T-helper 1 cell treated with Interleukin-12 subunit alpha and Interleukin-12 subunit beta and Interleukin-4 antibody, amounts not matched to agents 30 μg/mL and 1 μg/mL, for 36 hours (primary cell): ENCODE measurements at regions not wholly inside any gene's neighbourhood (a gene's known extent, or its start where the extent isn't known, plus 50 kb on each side); places are given as distances from the start of the nearest gene placed in this dataset.
A peak's percentile ranks its signal among the peaks of the same experiment; 100 is the strongest.

ENCODE experiments used
- H3K27ac Mint-ChIP-seq: one replicate; pipeline ENCODE4 v1.8.0; 2021; ENCODE audit warnings: mild to moderate bottlenecking, mixed read lengths
- H3K27me3 Mint-ChIP-seq: one replicate; pipeline ENCODE4 v1.8.0; 2021; ENCODE audit warnings: low read depth, mixed read lengths
- H3K36me3 Mint-ChIP-seq: one replicate; pipeline ENCODE4 v1.8.0; 2021; ENCODE audit warnings: low read depth, mixed read lengths
- H3K4me1 Mint-ChIP-seq: one replicate; pipeline ENCODE4 v1.8.0; 2021; ENCODE audit warnings: low read depth, mixed read lengths
- H3K4me3 Mint-ChIP-seq: one replicate; pipeline ENCODE4 v1.8.0; 2021; ENCODE audit warnings: mild to moderate bottlenecking, moderate library complexity, mixed read lengths
- H3K9me3 Mint-ChIP-seq: one replicate; pipeline ENCODE4 v1.8.0; 2021; ENCODE audit warnings: mixed read lengths

- peaks cover 11% of the 10 kb centered on the region for H3K36me3 Mint-ChIP-seq
- H3K4me3 Mint-ChIP-seq = no peak overlapping the region
- H3K27me3 Mint-ChIP-seq = peaks cover 27% of the 10 kb centered on the region
- H3K9me3 Mint-ChIP-seq = peaks cover 25% of the 10 kb centered on the region
- H3K4me1 Mint-ChIP-seq = peaks cover 14% of the 10 kb centered on the region
- H3K27ac Mint-ChIP-seq = no peak overlapping the region
These were observed 89.6 kb downstream of the FOXL3 start for GRCh38 chr7:379456-380138.

GRCh38 chr7:380139-380485 lies 90.1 kb downstream of the FOXL3 start:
- Mint-ChIP-seq H3K36me3 (peaks cover 11% of the 10 kb centered on the region), H3K9me3 (peaks cover 26% of the 10 kb centered on the region), H3K4me1 (peaks cover 14% of the 10 kb centered on the region), H3K27me3 (peaks cover 28% of the 10 kb centered on the region), H3K4me3 (no peak overlapping the region), H3K27ac (no peak overlapping the region)

DNA sequence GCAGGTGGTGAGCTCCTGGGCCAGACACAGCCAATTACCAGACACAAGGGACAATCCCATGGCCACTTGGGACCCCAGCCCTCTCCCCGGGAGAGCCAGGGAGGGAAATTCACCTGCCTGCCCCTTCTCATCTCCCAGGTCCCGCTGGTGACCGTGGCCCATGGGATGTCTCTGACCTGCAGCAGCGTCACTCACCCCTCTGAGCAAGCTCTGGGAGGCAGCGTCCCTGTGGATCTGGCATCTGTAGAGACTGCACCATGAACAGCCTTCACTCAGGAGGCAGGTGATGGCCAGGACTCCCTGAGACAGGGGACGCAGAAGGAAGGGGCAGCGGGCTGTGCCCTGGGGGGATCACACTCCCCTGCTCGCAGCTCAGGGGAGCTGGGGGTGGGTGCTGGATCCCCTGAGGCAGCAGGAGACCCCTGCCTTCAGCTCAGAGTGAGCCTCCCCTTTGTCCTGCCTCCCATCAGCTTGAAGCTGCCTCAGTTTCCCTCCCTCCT lies 90.8 kb downstream of the FOXL3 start:
- no peak overlapping the region for H3K27ac Mint-ChIP-seq
- H3K36me3 Mint-ChIP-seq = peaks cover 11% of the 10 kb centered on the region
- H3K4me3 Mint-ChIP-seq = no peak overlapping the region
- H3K27me3 Mint-ChIP-seq = peaks cover 28% of the 10 kb centered on the region
- peaks cover 14% of the 10 kb centered on the region for H3K4me1 Mint-ChIP-seq
- H3K9me3 Mint-ChIP-seq = peaks cover 32% of the 10 kb centered on the region

DNA sequence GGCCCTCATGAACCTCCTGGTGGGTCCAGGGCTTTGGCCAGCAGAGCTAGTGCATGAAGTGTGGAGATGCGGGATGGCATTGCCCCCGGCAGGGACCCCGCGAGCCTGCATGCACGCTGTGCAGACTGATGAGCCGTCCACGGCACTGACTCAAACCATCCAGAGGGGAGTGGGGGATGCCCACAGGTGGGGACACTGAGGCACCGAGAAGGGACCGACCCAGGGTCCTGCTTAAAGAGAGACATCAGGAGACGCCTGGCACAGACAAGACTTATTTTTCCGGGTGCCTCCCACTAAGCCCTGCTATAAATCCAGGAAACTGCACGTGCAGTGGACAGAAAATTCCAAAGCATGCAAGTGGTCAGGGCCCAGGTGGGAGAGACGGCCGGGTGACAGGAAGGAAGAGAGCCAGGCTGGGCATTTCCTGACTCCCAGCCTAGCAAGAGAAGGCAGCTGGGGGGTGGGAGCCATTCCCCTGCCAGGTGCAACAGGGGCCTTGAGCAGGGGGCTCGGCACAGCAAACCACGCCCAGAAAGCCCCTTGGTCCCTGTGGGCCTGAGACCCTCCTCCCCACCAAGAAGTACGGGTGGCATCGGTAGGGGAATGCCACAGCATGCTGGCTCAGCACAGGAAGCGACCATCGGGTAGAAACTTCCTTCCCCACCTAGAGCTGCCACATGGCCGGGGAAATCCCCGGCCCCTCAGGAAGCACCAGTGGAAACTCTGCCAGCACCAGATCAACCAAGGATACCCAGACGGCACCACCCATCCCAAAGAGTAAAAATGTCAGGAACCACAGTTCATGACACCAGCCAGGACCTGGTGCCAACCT lies 91.5 kb downstream of the FOXL3 start:
- H3K4me1 Mint-ChIP-seq = peaks cover 14% of the 10 kb centered on the region
- peak overlapping the region; percentile 60 for H3K27ac Mint-ChIP-seq
- peak overlapping the region; percentile 3 for H3K4me3 Mint-ChIP-seq
- peaks cover 33% of the 10 kb centered on the region for H3K9me3 Mint-ChIP-seq
- peaks cover 28% of the 10 kb centered on the region for H3K27me3 Mint-ChIP-seq
- peaks cover 11% of the 10 kb centered on the region for H3K36me3 Mint-ChIP-seq

DNA sequence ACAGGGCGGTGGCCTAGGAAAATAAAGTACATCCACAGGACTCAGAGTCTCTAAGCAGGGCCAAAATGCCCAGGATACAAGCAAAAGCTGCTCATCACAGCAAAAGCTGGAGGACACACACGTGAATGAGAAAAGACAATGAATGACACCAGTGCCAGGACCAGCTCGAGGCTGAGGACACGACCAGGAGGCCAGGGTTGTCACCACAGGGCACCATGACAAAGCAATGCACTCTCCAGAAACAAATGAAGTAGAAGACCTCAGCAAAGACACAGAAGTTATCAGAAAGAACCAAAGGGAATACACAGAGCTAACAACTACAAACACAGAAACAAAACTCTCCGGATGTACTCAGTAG lies 92.1 kb downstream of the FOXL3 start:
- Mint-ChIP-seq H3K36me3 (peaks cover 11% of the 10 kb centered on the region), H3K9me3 (peaks cover 33% of the 10 kb centered on the region), H3K4me1 (peaks cover 14% of the 10 kb centered on the region), H3K27ac (peak overlapping the region; percentile 60), H3K27me3 (peaks cover 28% of the 10 kb centered on the region), H3K4me3 (peak overlapping the region; percentile 3)

- Mint-ChIP-seq H3K9me3 (peaks cover 33% of the 10 kb centered on the region), H3K36me3 (peaks cover 11% of the 10 kb centered on the region), H3K27me3 (peaks cover 28% of the 10 kb centered on the region), H3K4me1 (peaks cover 8% of the 10 kb centered on the region), H3K27ac (no peak overlapping the region), H3K4me3 (no peak overlapping the region)
These were observed 96.4 kb downstream of the FOXL3 start for GRCh38 chr7:386385-386784.

DNA sequence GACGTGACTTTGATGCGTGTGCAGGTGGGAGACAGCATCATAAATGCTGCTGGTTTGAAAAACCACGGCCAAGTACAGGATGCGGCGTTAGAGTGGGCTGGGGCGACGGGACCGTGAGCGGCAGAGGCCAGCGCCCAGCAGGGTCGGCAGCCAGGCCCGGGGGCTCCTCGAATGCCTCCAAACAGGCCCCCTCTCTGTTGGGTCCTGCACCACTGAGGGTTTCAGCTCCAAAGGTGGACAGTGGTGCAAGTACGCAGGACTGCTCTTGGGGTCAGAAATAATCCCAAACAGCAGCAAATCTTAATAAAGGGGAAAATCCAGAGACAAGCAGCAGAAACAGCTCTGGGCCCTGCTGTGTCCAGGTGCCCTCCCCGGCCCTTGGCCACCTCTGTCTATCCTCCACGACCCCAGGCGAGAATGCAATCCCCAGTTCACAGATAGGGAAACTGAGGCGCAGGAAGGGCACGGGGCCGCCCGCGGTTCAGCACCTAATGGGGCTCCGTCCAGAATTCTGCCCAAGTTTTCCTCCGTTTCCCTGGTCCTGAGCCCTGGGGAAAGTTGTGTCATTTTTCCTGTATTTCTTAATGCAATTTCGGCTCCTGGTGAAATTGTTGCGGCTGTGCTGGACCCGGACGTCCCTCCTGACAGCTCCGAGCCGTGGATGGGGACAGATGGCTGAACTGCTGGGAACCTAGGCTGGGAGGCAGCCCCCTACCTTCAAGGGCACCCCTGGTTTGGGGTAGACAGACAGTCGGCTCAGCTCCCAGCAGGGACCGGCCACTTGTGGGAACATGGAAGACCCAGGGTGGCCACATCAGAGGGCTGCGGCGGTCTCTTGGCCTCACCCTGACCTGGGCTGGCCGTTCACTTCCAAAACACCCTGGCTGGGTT lies 97.4 kb downstream of the FOXL3 start:
- H3K9me3 Mint-ChIP-seq = peaks cover 29% of the 10 kb centered on the region
- H3K36me3 Mint-ChIP-seq = peaks cover 6% of the 10 kb centered on the region
- H3K27ac Mint-ChIP-seq = no peak overlapping the region
- H3K4me3 Mint-ChIP-seq = no peak overlapping the region
- peaks cover 22% of the 10 kb centered on the region for H3K27me3 Mint-ChIP-seq
- no peaks in the 10 kb centered on the region for H3K4me1 Mint-ChIP-seq

GRCh38 chr7:388023-388960 lies 98.3 kb downstream of the FOXL3 start:
- peaks cover 2% of the 10 kb centered on the region for H3K36me3 Mint-ChIP-seq
- H3K27me3 Mint-ChIP-seq = peaks cover 13% of the 10 kb centered on the region
- peaks cover 25% of the 10 kb centered on the region for H3K9me3 Mint-ChIP-seq

DNA sequence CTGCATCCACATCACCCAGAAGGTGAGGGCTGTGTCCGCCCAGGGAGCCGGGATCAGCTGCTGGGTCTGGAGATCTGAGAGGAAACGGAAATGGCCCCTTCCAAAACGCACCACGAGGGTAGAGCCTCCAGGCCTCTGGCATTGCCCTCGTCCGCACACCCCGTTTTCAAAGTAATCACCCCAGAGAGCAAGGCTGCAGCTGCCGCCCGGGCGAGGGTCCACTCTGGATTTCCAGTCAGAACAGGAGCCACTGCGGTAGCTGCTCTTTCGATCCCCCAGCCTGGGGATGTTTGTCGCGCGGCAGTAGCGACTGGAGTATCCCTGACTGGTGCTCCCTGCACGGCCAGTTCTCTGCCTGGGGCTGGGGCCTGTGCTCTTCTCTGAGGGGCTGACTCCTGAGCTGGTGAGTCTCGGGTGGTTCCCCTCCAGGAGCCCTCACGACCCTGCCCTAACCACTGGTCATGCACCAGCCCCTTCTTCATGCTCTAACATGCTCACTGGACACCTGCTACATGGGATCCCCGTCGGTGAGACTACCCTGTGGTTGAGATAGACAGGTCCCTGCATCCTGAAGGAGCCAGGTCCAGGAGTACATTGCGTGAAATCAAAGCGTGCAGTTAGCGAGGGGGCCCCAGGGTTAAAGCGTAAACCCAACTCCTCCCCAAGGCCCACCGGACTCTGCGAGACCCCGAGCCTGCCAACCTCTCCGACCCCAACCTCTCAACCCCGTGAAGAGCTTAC lies 99.2 kb downstream of the FOXL3 start:
- Mint-ChIP-seq H3K9me3 (peaks cover 16% of the 10 kb centered on the region), H3K27me3 (peaks cover 5% of the 10 kb centered on the region), H3K4me1 (no peaks in the 10 kb centered on the region), H3K27ac (no peak overlapping the region), H3K4me3 (no peak overlapping the region), H3K36me3 (no peaks in the 10 kb centered on the region)

More at GRCh38 chr7:388023-388960, 98.3 kb downstream of the FOXL3 start:
- no peak overlapping the region for H3K4me3 Mint-ChIP-seq
- no peak overlapping the region for H3K27ac Mint-ChIP-seq
- no peaks in the 10 kb centered on the region for H3K4me1 Mint-ChIP-seq

GRCh38 chr7:389911-390601 lies 100.1 kb downstream of the FOXL3 start:
- Mint-ChIP-seq H3K9me3 (peaks cover 17% of the 10 kb centered on the region), H3K36me3 (no peaks in the 10 kb centered on the region), H3K4me3 (no peak overlapping the region), H3K27ac (no peak overlapping the region), H3K27me3 (no peaks in the 10 kb centered on the region), H3K4me1 (no peaks in the 10 kb centered on the region)

- H3K36me3 Mint-ChIP-seq = no peaks in the 10 kb centered on the region
- H3K9me3 Mint-ChIP-seq = peaks cover 15% of the 10 kb centered on the region
- no peak overlapping the region for H3K27ac Mint-ChIP-seq
- H3K4me1 Mint-ChIP-seq = no peaks in the 10 kb centered on the region
- H3K27me3 Mint-ChIP-seq = no peaks in the 10 kb centered on the region
- no peak overlapping the region for H3K4me3 Mint-ChIP-seq
These were observed 100.9 kb downstream of the FOXL3 start for GRCh38 chr7:390761-391410.

- H3K27me3 Mint-ChIP-seq = no peaks in the 10 kb centered on the region
- no peak overlapping the region for H3K27ac Mint-ChIP-seq
- no peaks in the 10 kb centered on the region for H3K4me1 Mint-ChIP-seq
- peaks cover 21% of the 10 kb centered on the region for H3K9me3 Mint-ChIP-seq
- no peak overlapping the region for H3K4me3 Mint-ChIP-seq
- H3K36me3 Mint-ChIP-seq = no peaks in the 10 kb centered on the region
These were observed 101.5 kb downstream of the FOXL3 start for GRCh38 chr7:391411-391951.
